OCI-LY7 (cell line): ENCODE measurements at regions not wholly inside any gene's neighbourhood (a gene's known extent, or its start where the extent isn't known, plus 50 kb on each side); places are given as distances from the start of the nearest gene placed in this dataset.

ENCODE experiments used
- BruUV-seq: library from RNA; stranded (reverse); fragments of 400-500 nt; replicated peaks from 2 replicates; lab custom pipeline; 2021; lab: Mats Ljungman, UMichigan
- CTCF ChIA-PET: fragments of 300-600 bp; sonication (Branson Sonifier 250); formaldehyde crosslinking; loops from one replicate; lab custom pipeline; 2022; ENCODE audit warnings: antibody characterized with exemption; ENCODE audit not compliant: unreplicated experiment; lab: Charles Lee
- POLR2A ChIA-PET: fragments of 300-600 bp; sonication (Branson Sonifier 250); formaldehyde crosslinking; loops from one replicate; lab custom pipeline; 2022; ENCODE audit warnings: antibody characterized with exemption; lab: Charles Lee
- DNase-seq: peaks from one replicate; pipeline ENCODE4 v3.0.0-alpha.2; 2015; ENCODE audit warnings: low spot score
- H2AFZ ChIP-seq: fragments of 200-600 bp; sonication (generic), shearing (Covaris generic); 2 replicates; pipeline ENCODE4 v1.6.1; 2014; ENCODE audit warnings: mild to moderate bottlenecking, antibody characterized with exemption, low read length, moderate library complexity
- H3K27ac ChIP-seq: fragments of 200-600 bp; sonication (generic); 2 replicates; pipeline ENCODE4 v1.5.1; 2014; ENCODE audit warnings: mixed run types, low read depth, mild to moderate bottlenecking, moderate library complexity, low read length, inconsistent platforms; ENCODE audit not compliant: poor library complexity, severe bottlenecking
- H3K36me3 ChIP-seq: fragments of 200-600 bp; sonication (generic); 2 replicates; pipeline ENCODE4 v1.6.1; 2014; ENCODE audit warnings: mild to moderate bottlenecking, antibody characterized with exemption, low read length, moderate library complexity, mixed read lengths; ENCODE audit not compliant: insufficient read depth
- H3K4me1 ChIP-seq: fragments of 200-600 bp; sonication (generic); 2 replicates; pipeline ENCODE4 v1.5.1; 2014; ENCODE audit warnings: mild to moderate bottlenecking, low read length; ENCODE audit not compliant: insufficient read depth, poor library complexity, severe bottlenecking
- H3K4me2 ChIP-seq: fragments of 200-600 bp; sonication (generic); 2 replicates; pipeline ENCODE4 v1.6.1; 2014; ENCODE audit warnings: mild to moderate bottlenecking, low read length
- H3K4me3 ChIP-seq: fragments of 200-600 bp; sonication (generic); 2 replicates; pipeline ENCODE4 v1.5.1; 2014; ENCODE audit warnings: mild to moderate bottlenecking, low read depth, low read length; ENCODE audit not compliant: poor library complexity, severe bottlenecking
- H3K79me2 ChIP-seq: fragments of 200-600 bp; sonication (generic); 2 replicates; pipeline ENCODE4 v1.6.1; 2016; ENCODE audit warnings: low read depth, mild to moderate bottlenecking, low read length, moderate library complexity, mixed read lengths; ENCODE audit not compliant: insufficient read depth
- H3K9me2 ChIP-seq: fragments of 200-600 bp; sonication (generic); 2 replicates; pipeline ENCODE4 v1.6.1; 2016; ENCODE audit warnings: mild to moderate bottlenecking, low read length, mixed read lengths; ENCODE audit not compliant: insufficient read depth
- H3K9me3 ChIP-seq: fragments of 200-600 bp; sonication (generic); 2 replicates; pipeline ENCODE4 v1.6.1; 2014; ENCODE audit warnings: mild to moderate bottlenecking, mixed run types, low read length, mixed read lengths
- H4K20me1 ChIP-seq: fragments of 200-600 bp; sonication (generic); 2 replicates; pipeline ENCODE4 v1.6.1; 2014; ENCODE audit warnings: mild to moderate bottlenecking, antibody characterized with exemption, low read length, moderate library complexity, mixed read lengths; ENCODE audit not compliant: insufficient read depth
- EZH2phosphoT487 ChIP-seq: fragments of 200-600 bp; sonication (generic); IDR thresholded peaks from 2 replicates; pipeline ENCODE4 v1.6.1; 2018; ENCODE audit warnings: low read depth, borderline replicate concordance, mild to moderate bottlenecking, mixed run types, antibody characterized with exemption, low read length, moderate library complexity, mixed read lengths
- intact Hi-C: fragments of 100-400 bp; cut with micrococcal nuclease; formaldehyde crosslinking; loops from one replicate; pipeline ENCODE4 v1.10.0; 2022; ENCODE audit not compliant: unreplicated experiment
- TF ChIP-seq, protein P1 (sequence below): fragments of 200-600 bp; sonication (generic); conservative IDR thresholded peaks from 2 replicates; pipeline ENCODE4 v1.5.1; 2014; ENCODE audit warnings: mild to moderate bottlenecking, antibody characterized with exemption, low read length, moderate library complexity, mixed read lengths

DNA sequence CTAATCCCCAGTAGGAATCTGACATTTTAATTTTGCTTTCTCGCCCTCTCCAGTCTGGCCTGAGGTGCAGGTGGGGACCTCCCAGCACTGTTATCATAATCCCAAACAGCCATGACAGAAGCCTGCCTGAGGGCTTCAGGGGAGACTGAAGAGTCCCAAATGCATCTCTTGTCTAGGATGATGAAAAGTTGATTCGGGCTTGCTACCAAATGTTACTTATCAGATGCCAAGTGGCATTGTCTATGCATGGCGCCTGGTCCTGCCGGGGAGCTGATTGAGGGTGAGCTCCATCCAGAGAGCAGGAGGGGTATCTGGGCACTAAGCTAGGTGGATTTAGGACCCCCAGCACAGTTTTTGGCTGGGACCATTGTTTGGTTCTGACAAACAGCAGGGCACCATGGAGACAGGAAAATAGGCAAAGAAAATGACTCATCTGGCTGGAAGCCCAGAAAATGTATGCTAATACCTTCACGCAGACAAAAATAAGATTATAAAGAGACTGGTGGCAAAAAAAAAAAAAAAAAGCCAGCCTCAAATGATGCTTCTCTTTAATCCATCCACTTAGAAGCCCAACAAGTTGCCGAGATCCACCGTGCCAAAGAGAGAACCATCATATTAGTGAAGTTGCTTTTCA is 513.7 kb upstream of the SULF2 start:
- ChIA-PET CTCF (no interaction called here), POLR2A (no interaction called here)
- no peak for DNase-seq
- Histone ChIP-seq H4K20me1 (no peaks in the 10 kb centered on the region), H3K4me3 (no peak overlapping the region), H3K4me1 (no peaks in the 10 kb centered on the region), H3K9me2 (no peaks in the 10 kb centered on the region), H3K36me3 (no peaks in the 10 kb centered on the region), H3K9me3 (no peaks in the 10 kb centered on the region), H3K27ac (no peak overlapping the region), H3K4me2 (no peak overlapping the region), H3K79me2 (no peaks in the 10 kb centered on the region), H2AFZ (no peak overlapping the region)
- intact Hi-C loops = no loop called here
- TF ChIP-seq EZH2phosphoT487 = no peak
- TF ChIP-seq, protein P1, sequence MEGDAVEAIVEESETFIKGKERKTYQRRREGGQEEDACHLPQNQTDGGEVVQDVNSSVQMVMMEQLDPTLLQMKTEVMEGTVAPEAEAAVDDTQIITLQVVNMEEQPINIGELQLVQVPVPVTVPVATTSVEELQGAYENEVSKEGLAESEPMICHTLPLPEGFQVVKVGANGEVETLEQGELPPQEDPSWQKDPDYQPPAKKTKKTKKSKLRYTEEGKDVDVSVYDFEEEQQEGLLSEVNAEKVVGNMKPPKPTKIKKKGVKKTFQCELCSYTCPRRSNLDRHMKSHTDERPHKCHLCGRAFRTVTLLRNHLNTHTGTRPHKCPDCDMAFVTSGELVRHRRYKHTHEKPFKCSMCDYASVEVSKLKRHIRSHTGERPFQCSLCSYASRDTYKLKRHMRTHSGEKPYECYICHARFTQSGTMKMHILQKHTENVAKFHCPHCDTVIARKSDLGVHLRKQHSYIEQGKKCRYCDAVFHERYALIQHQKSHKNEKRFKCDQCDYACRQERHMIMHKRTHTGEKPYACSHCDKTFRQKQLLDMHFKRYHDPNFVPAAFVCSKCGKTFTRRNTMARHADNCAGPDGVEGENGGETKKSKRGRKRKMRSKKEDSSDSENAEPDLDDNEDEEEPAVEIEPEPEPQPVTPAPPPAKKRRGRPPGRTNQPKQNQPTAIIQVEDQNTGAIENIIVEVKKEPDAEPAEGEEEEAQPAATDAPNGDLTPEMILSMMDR = no peak
- no TSS peak for BruUV-seq

GRCh38 chr20:48298433-48298832 is 513.2 kb upstream of the SULF2 start:
- Histone ChIP-seq H2AFZ (no peak overlapping the region), H3K9me2 (no peaks in the 10 kb centered on the region), H3K36me3 (no peaks in the 10 kb centered on the region), H4K20me1 (no peaks in the 10 kb centered on the region), H3K4me1 (no peaks in the 10 kb centered on the region), H3K79me2 (no peaks in the 10 kb centered on the region), H3K9me3 (no peaks in the 10 kb centered on the region), H3K27ac (no peak overlapping the region), H3K4me3 (no peak overlapping the region), H3K4me2 (no peak overlapping the region)
- CTCF ChIA-PET = no interaction called here
- POLR2A ChIA-PET = no interaction called here
- DNase-seq = no peak
- no TSS peak for BruUV-seq
- intact Hi-C loops = no loop called here
- no peak for TF ChIP-seq EZH2phosphoT487
- TF ChIP-seq, protein P1 = no peak

- no TSS peak for BruUV-seq
- POLR2A ChIA-PET = interaction anchor here (0.6 kb wide), 2 partner anchors 12 to 13 kb away, joined by 3 read pairs; no protein-coding TSS in a partner anchor
- Histone ChIP-seq H2AFZ (no peak overlapping the region), H3K79me2 (no peaks in the 10 kb centered on the region), H3K4me2 (no peak overlapping the region), H3K9me2 (no peaks in the 10 kb centered on the region), H3K9me3 (no peaks in the 10 kb centered on the region), H3K36me3 (no peaks in the 10 kb centered on the region), H3K27ac (no peak overlapping the region), H3K4me3 (no peak overlapping the region), H4K20me1 (no peaks in the 10 kb centered on the region), H3K4me1 (no peaks in the 10 kb centered on the region)
- no peak for DNase-seq
- TF ChIP-seq EZH2phosphoT487 = no peak
- TF ChIP-seq, protein P1 = 0 out of 2 replicates have a peak, but pooled peaks have one; percentile 1
- intact Hi-C loops = no loop called here
- CTCF ChIA-PET = no interaction called here
Observed at GRCh38 chr20:48295966-48296421, 510.7 kb upstream of the SULF2 start.
